GM23248 (cell line): ENCODE measurements at regions not wholly inside any gene's neighbourhood (a gene's known extent, or its start where the extent isn't known, plus 50 kb on each side); places are given as distances from the start of the nearest gene placed in this dataset.

ENCODE experiments used
- EZH2 ChIP-seq: fragments of 200-600 bp; sonication (generic); IDR thresholded peaks from 2 replicates; pipeline ENCODE4 v1.6.1; 2018; ENCODE audit warnings: antibody characterized with exemption, mild to moderate bottlenecking; ENCODE audit not compliant: insufficient read depth, poor library complexity, severe bottlenecking
- EZH2phosphoT487 ChIP-seq: fragments of 200-600 bp; sonication (generic); IDR thresholded peaks from 2 replicates; pipeline ENCODE4 v1.6.1; 2018; ENCODE audit warnings: antibody characterized with exemption, moderate library complexity, mild to moderate bottlenecking, low read depth; ENCODE audit not compliant: insufficient read depth

- TF ChIP-seq EZH2phosphoT487 (no peak), EZH2 (no peak)
These were observed 147.9 kb upstream of the POU3F1 start for GRCh38 chr1:38194472-38194871.
